ENCODE measurements at regions not wholly inside any gene's neighbourhood (a gene's known extent, or its start where the extent isn't known, plus 50 kb on each side); places are given as distances from the start of the nearest gene placed in this dataset.

DNA sequence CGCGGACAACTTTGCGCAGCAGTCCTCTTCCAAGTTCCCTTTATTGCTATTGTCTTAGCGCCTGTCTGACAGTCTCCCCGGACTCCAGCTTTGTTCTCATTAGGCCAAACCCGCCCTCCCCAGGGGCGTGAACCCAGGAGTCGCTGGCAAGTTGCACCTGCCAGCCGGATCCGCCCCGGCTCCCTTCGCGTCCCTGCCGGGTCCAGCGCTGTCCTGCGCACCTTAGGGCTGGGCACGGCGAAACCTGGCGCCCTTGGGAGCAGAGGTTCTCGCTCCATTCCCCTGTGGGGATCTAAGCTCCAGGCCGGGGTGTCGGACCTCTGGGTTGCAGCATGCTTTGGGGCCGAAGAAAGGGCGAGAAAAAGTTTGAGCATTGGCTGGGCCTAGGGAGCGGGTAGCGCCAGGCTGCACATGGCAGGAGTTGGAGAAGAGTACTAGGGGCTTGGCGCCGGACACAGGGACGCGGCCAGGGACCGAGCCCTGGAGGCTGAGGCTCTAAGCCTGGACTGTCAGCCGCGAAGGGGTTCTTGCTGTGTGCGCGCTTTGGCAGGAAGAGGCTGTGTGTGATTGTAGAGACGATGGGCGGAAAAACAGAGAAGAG lies 335.1 kb upstream of the THRB start:
- Mint-ChIP-seq H3K9me3 (no peaks in the 10 kb centered on the region), H3K4me3 (no peak overlapping the region), H3K4me1 (no peaks in the 10 kb centered on the region), H3K27ac (peak overlapping the region; percentile 52), H3K27me3 (peaks cover 26% of the 10 kb centered on the region), H3K36me3 (no peaks in the 10 kb centered on the region)
- DNase-seq, result no peak
- CTCF ChIA-PET, result no interaction called here

DNA sequence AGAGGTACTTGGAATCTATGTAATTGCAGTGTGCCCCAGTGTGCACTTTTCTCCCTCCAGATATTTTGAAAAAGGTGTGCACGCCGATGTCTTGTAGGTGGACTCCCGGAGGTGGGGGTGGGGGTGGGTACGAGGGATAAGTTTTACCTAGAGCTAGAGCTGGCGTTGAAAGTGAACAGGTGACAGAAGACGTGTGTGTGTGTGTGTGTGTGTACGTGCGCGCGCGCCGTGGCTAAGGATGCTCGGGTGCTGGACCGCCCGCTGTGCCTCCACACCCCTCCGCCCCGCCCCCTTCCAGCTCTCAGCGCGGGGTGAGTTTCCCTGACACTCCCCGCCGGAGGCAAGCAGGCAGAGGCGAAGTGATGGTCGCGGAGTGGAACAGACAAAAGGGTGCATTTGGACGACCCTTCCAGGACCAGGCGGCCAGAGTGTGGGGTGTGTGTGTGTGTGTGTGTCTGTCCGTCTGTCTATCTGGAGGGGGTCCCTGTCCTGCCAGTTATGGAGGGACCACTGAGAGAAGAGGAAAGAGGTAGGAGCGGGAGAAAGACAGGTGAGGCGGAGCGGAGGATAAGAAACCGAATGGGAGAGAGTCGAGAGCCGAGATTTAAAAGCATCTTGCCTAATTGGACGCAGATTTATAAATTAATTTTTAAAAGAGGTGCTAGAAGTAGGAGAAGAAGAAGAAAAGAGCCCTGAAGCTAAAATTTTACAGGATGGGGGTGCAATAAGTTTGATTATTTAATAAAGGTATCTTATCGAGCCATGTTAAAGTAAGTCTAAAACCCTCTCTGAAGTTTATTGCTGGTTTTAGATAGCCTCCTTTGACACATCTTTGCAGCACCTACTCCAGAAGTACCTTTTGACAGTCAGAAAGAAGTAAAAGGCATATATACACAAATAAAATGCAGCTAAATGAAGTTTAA lies 335.8 kb upstream of the THRB start:
- H3K27me3 Mint-ChIP-seq, result peaks cover 26% of the 10 kb centered on the region
- H3K27ac Mint-ChIP-seq, result no peak overlapping the region
- no peak for DNase-seq
- H3K4me1 Mint-ChIP-seq, result no peaks in the 10 kb centered on the region
- H3K9me3 Mint-ChIP-seq, result no peaks in the 10 kb centered on the region
- H3K4me3 Mint-ChIP-seq, result no peak overlapping the region
- CTCF ChIA-PET, result no interaction called here
- H3K36me3 Mint-ChIP-seq, result no peaks in the 10 kb centered on the region

DNA sequence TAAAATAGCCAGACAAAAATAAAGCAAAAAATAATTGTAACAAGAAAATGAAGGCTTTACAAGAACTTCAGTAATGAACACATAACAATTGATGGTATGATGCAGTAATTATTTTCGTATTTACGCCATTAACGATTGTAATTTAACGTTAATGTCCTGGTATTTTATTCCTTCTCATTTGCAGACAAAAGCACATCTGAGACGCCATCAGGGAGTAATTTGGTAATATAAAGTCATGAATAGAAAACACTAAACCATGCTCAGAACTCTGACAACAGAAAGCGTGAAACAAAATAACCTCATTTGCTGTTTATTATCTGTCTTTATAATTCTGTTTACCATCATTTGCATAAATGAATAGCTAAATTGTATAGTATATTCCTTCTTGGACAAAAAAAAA lies 336.6 kb upstream of the THRB start:
- Mint-ChIP-seq H3K4me3 (no peak overlapping the region), H3K36me3 (no peaks in the 10 kb centered on the region), H3K27me3 (peaks cover 26% of the 10 kb centered on the region), H3K27ac (no peak overlapping the region), H3K4me1 (no peaks in the 10 kb centered on the region), H3K9me3 (no peaks in the 10 kb centered on the region)
- no peak for DNase-seq
- CTCF ChIA-PET, result no interaction called here

DNA sequence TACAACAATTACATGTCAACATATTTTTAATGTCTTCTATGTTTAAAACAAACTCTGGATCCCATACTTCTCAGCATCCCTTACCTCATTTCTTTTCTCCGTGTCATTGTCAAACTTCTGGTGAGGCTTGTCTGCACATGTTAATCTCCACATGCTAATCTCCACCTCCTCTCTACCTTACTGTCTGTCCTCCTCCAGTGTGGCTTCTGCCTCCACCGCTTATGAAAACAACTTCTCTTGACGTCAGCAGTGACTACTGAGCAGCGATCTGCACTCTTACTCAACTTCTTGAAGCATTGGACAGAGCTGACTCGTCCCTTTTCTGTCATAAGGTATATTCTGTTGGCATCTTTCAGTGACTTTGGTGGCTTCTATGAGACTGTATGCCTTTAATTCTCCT lies 338.2 kb upstream of the THRB start:
- Mint-ChIP-seq H3K4me3 (no peak overlapping the region), H3K9me3 (no peaks in the 10 kb centered on the region), H3K27ac (no peak overlapping the region), H3K36me3 (no peaks in the 10 kb centered on the region), H3K27me3 (peaks cover 26% of the 10 kb centered on the region), H3K4me1 (no peaks in the 10 kb centered on the region)
- no peak for DNase-seq
- CTCF ChIA-PET, result no interaction called here

DNA sequence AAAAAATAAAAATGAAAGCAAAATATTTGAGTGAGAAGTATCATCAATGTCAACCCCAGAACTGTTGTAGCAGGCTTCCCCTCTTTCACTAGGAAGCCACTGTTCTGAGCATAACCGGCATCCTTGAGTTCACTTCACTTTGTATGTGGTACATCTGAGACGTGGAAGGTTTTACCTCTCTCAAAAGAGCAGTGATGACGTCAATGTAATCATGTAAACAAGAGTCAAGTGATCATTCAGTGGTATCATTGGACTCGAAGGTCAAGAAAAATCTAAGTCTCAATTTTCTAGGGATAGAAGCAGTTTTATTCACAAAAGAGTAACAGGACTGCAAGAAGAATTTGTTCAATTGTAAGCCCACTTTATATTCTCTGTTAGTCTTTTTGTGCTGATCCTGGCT lies 339.8 kb upstream of the THRB start:
- H3K4me3 Mint-ChIP-seq, result no peak overlapping the region
- H3K36me3 Mint-ChIP-seq, result no peaks in the 10 kb centered on the region
- H3K27ac Mint-ChIP-seq, result no peak overlapping the region
- DNase-seq, result no peak
- no peaks in the 10 kb centered on the region for H3K9me3 Mint-ChIP-seq
- no peaks in the 10 kb centered on the region for H3K4me1 Mint-ChIP-seq
- peaks cover 13% of the 10 kb centered on the region for H3K27me3 Mint-ChIP-seq
- CTCF ChIA-PET, result no interaction called here

DNA sequence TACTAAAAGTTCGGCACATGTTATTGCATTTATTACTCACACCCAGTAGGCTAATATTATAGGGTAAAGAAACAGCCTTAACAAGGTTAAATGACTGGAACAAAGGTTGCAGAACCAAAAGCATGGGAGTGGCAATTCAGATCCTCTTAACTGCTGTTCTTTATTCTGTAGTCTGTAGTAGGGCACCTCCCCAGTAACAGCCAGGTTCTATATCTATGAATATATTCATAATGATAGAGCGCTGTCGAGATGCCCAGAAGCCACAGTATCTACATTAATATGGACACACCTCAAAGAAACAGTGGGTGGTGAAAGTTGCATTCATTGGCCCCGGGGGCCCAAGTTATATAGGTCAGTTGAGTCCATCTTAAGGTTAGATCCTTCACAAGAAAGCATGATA lies 340.9 kb upstream of the THRB start:
- DNase-seq, result no peak
- Mint-ChIP-seq H3K27ac (no peak overlapping the region), H3K4me3 (no peak overlapping the region), H3K4me1 (no peaks in the 10 kb centered on the region), H3K9me3 (no peaks in the 10 kb centered on the region), H3K27me3 (peaks cover 2% of the 10 kb centered on the region), H3K36me3 (no peaks in the 10 kb centered on the region)
- CTCF ChIA-PET, result no interaction called here

DNA sequence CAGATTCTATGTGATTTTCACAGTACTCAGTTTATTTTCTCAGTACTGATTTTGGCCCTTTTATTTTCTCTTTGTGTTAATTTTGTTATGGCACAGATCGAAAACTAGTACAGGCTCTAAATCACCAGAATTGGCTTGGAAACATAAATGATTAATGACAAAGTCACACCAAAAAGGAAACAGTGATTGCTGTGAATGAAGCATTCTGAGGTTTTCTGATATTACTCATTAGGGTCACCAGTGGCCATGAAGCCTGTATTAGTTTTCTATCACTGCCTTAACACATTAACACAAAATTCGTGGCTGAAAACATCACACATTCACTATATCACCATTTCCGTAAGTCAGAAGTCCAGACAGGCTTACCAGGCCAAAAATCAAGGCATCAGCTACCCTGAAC lies 343.0 kb upstream of the THRB start:
- H3K27me3 Mint-ChIP-seq, result no peaks in the 10 kb centered on the region
- H3K27ac Mint-ChIP-seq, result no peak overlapping the region
- H3K9me3 Mint-ChIP-seq, result no peaks in the 10 kb centered on the region
- no peaks in the 10 kb centered on the region for H3K36me3 Mint-ChIP-seq
- H3K4me3 Mint-ChIP-seq, result no peak overlapping the region
- CTCF ChIA-PET, result no interaction called here
- no peak for DNase-seq
- no peaks in the 10 kb centered on the region for H3K4me1 Mint-ChIP-seq

DNA sequence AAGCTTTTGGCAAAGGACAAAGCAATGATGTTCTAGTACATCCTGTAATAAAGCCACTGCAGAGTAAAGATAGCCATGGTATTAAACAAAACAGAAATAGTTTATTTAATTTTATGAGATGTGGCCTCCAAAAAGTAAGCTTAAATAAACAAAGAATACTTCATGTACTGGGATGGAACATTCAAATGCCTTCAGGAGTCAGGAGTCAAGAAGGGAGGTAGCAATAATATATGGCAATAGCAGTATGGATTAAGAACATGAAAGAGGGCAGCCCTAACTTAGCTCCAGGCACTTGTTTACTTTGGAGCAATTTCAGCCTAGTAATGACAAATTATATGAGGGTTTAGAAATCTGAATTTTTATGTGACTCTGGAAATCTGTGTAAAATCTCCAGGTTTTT lies 343.9 kb upstream of the THRB start:
- H3K4me3 Mint-ChIP-seq, result no peak overlapping the region
- no peaks in the 10 kb centered on the region for H3K4me1 Mint-ChIP-seq
- CTCF ChIA-PET, result no interaction called here
- H3K36me3 Mint-ChIP-seq, result no peaks in the 10 kb centered on the region
- H3K27me3 Mint-ChIP-seq, result no peaks in the 10 kb centered on the region
- no peak for DNase-seq
- H3K27ac Mint-ChIP-seq, result no peak overlapping the region
- H3K9me3 Mint-ChIP-seq, result no peaks in the 10 kb centered on the region

DNA sequence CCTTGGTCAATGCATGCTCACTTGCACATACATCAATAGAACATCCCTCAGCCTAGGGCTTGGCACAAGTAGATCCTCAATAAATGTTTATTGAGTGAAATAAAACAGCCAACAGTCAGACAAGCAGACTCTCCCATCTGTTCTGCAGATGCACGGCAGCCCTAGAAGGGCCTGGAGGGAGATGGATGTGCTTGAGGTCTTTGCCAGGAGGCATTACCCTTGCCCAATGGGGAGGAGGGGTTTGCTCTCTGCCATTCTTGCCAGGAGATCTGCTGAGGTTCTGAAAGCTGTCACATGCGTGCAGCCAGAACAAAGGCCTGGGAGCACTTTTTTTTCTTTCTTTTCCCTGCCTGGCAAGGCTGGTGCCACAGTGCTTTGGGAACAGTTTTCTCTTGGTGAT lies 349.3 kb upstream of the THRB start:
- CTCF ChIA-PET, result no interaction called here
- Mint-ChIP-seq H3K36me3 (no peaks in the 10 kb centered on the region), H3K27ac (no peak overlapping the region), H3K4me1 (no peaks in the 10 kb centered on the region), H3K27me3 (no peaks in the 10 kb centered on the region), H3K9me3 (no peaks in the 10 kb centered on the region), H3K4me3 (no peak overlapping the region)
- DNase-seq, result no peak

DNA sequence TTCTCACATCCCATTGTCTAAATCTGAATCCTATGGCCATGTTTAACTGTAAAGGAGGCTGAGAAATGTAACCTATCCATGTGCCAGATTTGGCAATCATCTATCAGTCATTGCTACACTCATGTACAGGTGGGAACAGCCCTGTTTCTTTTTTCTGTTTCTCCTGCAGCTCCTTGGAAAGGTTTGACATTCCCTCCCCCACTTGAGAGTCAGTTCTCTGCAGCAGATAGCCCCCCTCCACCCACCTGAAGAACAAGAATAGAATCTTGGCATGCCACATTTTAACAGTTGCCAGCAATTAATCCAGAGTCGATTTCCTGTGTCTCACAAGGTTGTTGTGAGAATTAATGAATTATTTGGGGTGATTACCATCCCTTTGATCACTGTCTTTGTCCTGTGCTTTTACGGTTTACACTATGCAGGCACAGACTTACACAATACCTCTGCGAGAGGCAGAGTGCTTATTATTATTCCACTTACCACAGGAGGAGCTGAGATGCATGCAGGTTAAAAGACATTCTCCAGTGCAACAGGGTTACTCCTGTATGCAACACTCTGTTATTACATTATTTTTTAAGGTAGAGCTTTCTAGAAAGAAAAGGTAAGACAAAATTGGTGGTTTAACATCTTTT lies 351.0 kb upstream of the THRB start:
- no peak for DNase-seq
- Mint-ChIP-seq H3K4me3 (no peak overlapping the region), H3K27me3 (no peaks in the 10 kb centered on the region), H3K4me1 (no peaks in the 10 kb centered on the region), H3K27ac (no peak overlapping the region), H3K9me3 (no peaks in the 10 kb centered on the region), H3K36me3 (no peaks in the 10 kb centered on the region)
- CTCF ChIA-PET, result no interaction called here

DNA sequence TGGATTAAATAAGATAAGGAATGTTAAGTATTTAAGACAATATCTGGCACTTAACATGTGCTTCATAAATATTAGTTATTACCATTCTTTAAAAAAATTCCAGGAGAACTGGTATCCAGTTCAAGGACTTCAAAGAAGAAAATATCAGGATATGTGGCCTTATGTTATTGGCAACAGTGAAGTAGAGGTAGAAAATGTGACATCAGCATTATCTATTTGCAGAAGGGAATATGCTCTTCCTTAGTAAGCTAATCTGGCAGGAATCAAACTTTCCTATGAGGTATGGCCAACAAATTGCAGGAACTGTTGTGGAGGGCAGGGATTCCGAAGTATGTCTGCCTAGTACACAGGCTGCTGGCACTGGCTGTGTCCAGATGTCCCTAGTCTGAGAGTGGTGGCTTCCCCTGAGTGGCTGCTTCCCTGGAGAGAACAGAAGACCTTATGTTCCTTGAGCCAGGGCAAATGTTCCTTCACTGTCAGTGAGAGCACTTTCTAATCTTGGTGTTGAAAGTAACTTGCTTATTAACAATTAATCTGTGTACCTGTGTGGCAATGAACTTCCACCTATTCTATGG lies 351.7 kb upstream of the THRB start:
- H3K27me3 Mint-ChIP-seq, result no peaks in the 10 kb centered on the region
- no peaks in the 10 kb centered on the region for H3K4me1 Mint-ChIP-seq
- CTCF ChIA-PET, result no interaction called here
- DNase-seq, result no peak
- H3K9me3 Mint-ChIP-seq, result no peaks in the 10 kb centered on the region
- no peak overlapping the region for H3K27ac Mint-ChIP-seq
- no peak overlapping the region for H3K4me3 Mint-ChIP-seq
- no peaks in the 10 kb centered on the region for H3K36me3 Mint-ChIP-seq

DNA sequence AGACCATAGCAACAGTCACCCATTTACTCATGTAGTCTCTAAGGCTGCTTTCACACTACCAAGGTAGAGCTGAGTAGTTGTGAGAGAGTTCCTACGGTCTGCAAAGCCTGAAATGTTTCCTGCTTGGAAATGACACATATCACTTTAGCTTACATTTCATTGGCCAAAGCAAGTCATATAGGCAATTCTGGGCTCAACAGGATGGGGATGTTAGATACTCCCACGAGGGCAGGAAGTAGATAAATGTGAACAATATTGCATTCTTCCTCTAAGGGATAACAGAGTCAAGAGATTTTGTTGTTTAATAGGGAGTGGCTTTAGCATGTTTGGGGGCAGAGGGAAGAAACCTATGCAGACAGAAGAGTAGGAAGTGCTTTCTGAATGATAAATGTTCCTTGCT lies 355.6 kb upstream of the THRB start:
- no peaks in the 10 kb centered on the region for H3K9me3 Mint-ChIP-seq
- H3K4me1 Mint-ChIP-seq, result no peaks in the 10 kb centered on the region
- DNase-seq, result no peak
- no peaks in the 10 kb centered on the region for H3K27me3 Mint-ChIP-seq
- H3K27ac Mint-ChIP-seq, result no peak overlapping the region
- H3K36me3 Mint-ChIP-seq, result no peaks in the 10 kb centered on the region
- CTCF ChIA-PET, result no interaction called here
- H3K4me3 Mint-ChIP-seq, result no peak overlapping the region

DNA sequence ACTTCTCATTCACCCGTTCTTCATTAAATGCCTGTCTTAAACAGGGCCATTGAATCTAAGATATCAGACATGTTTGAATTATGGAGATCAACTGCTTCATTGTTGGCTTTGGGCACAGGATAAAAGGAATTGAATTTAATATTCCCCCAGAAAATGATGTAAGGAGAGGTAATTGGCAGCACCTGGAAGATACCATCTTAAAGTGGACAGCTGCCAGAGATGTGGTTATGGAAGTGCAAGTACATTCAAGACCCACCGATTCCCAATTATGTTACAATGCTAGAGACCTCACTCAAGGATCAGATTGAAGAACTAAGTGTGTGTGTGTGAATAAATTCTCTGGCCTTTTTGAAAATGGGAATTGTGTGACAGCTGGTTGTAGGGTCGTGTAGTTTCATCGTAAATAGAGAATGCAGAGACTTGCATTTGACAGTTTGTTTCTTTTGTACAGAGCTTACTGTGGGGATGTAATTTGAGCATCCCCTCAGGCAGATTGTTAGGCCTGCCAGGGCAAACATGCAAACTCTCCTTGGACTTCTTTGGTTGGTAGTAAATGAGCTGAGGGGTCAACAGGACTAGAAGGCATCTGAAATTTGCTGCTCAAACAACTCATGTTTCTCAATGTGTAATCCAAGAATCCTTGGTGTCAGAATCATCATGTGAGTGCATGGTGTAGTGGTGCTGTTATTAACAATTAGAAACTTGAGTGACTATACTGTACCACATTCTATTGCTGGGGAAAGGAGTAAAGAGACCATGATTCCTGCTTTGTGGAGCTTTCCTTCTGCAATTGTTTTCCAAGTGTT lies 359.2 kb upstream of the THRB start:
- no peaks in the 10 kb centered on the region for H3K27me3 Mint-ChIP-seq
- no peak overlapping the region for H3K27ac Mint-ChIP-seq
- H3K4me1 Mint-ChIP-seq, result no peaks in the 10 kb centered on the region
- DNase-seq, result no peak
- H3K9me3 Mint-ChIP-seq, result no peaks in the 10 kb centered on the region
- H3K4me3 Mint-ChIP-seq, result no peak overlapping the region
- H3K36me3 Mint-ChIP-seq, result no peaks in the 10 kb centered on the region
- CTCF ChIA-PET, result no interaction called here

DNA sequence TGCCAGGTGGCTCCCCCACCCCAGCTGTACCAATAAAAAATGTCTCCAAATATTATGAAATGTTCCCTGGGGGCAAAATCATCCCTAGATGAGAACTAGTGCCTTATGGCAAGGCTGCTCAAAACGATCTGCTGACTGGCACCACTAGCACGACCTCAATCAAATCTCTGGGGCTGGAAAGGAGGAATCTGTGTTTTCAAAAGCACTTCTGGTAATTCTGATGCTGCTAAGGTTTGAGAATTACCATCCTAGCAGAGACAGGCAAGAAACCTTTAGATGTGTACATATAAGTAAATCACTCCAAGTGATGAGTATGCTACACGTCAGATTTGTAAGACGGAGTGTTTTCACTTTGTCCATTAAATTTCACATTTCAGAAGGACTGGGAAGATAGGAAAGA lies 360.1 kb upstream of the THRB start:
- H3K27ac Mint-ChIP-seq, result no peak overlapping the region
- CTCF ChIA-PET, result no interaction called here

More for the DNA sequence above, 360.1 kb upstream of the THRB start:
- DNase-seq, result no peak
- no peaks in the 10 kb centered on the region for H3K9me3 Mint-ChIP-seq
- no peaks in the 10 kb centered on the region for H3K27me3 Mint-ChIP-seq
- no peaks in the 10 kb centered on the region for H3K4me1 Mint-ChIP-seq
- H3K4me3 Mint-ChIP-seq, result no peak overlapping the region
- no peaks in the 10 kb centered on the region for H3K36me3 Mint-ChIP-seq
